ENCODE measurements at regions not wholly inside any gene's neighbourhood (a gene's known extent, or its start where the extent isn't known, plus 50 kb on each side); places are given as distances from the start of the nearest gene placed in this dataset.

GRCh38 chr12:76275511-76276093 is 72.6 kb downstream of the BBS10 start:
- TF ChIP-seq, protein P1, sequence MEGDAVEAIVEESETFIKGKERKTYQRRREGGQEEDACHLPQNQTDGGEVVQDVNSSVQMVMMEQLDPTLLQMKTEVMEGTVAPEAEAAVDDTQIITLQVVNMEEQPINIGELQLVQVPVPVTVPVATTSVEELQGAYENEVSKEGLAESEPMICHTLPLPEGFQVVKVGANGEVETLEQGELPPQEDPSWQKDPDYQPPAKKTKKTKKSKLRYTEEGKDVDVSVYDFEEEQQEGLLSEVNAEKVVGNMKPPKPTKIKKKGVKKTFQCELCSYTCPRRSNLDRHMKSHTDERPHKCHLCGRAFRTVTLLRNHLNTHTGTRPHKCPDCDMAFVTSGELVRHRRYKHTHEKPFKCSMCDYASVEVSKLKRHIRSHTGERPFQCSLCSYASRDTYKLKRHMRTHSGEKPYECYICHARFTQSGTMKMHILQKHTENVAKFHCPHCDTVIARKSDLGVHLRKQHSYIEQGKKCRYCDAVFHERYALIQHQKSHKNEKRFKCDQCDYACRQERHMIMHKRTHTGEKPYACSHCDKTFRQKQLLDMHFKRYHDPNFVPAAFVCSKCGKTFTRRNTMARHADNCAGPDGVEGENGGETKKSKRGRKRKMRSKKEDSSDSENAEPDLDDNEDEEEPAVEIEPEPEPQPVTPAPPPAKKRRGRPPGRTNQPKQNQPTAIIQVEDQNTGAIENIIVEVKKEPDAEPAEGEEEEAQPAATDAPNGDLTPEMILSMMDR (IDR thresholded peaks at IDR 0.05) = no peak
- TF ChIP-seq POLR2AphosphoS5 (IDR thresholded peaks at IDR 0.05; ENCODE audit: insufficient read depth in 1 of 2, low read depth in 1 of 2) = no peak

All from vagina (tissue), 2 donors.